ENCODE measurements at regions not wholly inside any gene's neighbourhood (a gene's known extent, or its start where the extent isn't known, plus 50 kb on each side); places are given as distances from the start of the nearest gene placed in this dataset.

- H3K27me3 ChIP-seq = no peaks in the 10 kb centered on the region
- no peaks in the 10 kb centered on the region for H3K36me3 ChIP-seq
- no peaks in the 10 kb centered on the region for H3K4me1 ChIP-seq
- H3K27ac ChIP-seq = no peak overlapping the region
- ATAC-seq (no peak), DNase-seq (no peak)
- H3K4me3 ChIP-seq = no peak overlapping the region
- TF ChIP-seq CTCF (IDR thresholded peaks at IDR 0.05) = no peak
- H3K9me3 ChIP-seq = no peaks in the 10 kb centered on the region
- intact Hi-C loops (cut with DNase I) = no loop called here
Measured at GRCh38 chr12:78398750-78399149, 465.8 kb upstream of the SYT1 start.

- Histone ChIP-seq H3K27ac (no peak overlapping the region), H3K4me3 (no peak overlapping the region), H3K9me3 (no peaks in the 10 kb centered on the region), H3K4me1 (peaks cover 0 to 5% of the 10 kb centered on the region in 2 donors), H3K36me3 (no peaks in the 10 kb centered on the region), H3K27me3 (no peaks in the 10 kb centered on the region)
- TF ChIP-seq CTCF (IDR thresholded peaks at IDR 0.05) = no peak
- no peak for DNase-seq
- ATAC-seq = no peak
- intact Hi-C loops (cut with DNase I) = no loop called here
Measured at GRCh38 chr12:78402366-78403134, 462.0 kb upstream of the SYT1 start.

DNA sequence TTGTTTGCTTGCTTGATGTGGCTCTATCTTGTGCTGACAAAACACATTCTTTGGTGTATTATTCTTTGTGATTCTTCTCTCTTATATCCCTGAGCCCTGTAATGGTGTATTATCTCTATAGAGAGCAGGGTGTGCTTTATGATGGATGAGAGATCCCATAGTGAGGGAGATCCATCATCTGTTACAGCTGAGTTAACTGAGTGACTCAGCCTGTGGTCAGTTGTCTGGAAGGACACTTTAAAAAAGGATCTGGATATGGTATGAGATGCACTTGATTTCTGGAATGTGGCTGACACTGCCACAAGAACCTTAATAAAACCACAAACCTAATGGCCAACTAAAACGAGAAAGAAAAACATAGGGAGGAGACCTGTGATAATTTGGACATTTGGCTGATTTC is 461.4 kb upstream of the SYT1 start:
- no peaks in the 10 kb centered on the region for H3K27me3 ChIP-seq
- H3K27ac ChIP-seq = no peak overlapping the region
- H3K36me3 ChIP-seq = no peaks in the 10 kb centered on the region
- TF ChIP-seq CTCF (IDR thresholded peaks at IDR 0.05) = no peak
- H3K4me1 ChIP-seq = peaks cover 0 to 5% of the 10 kb centered on the region in 2 donors
- DNase-seq (no peak), ATAC-seq (peak; percentile 63)
- no peaks in the 10 kb centered on the region for H3K9me3 ChIP-seq
- intact Hi-C loops (cut with DNase I) = no loop called here
- H3K4me3 ChIP-seq = no peak overlapping the region

GRCh38 chr12:78403681-78404080 is 460.9 kb upstream of the SYT1 start:
- intact Hi-C loops (cut with DNase I) = no loop called here
- Histone ChIP-seq H3K27ac (no peak overlapping the region), H3K36me3 (no peaks in the 10 kb centered on the region), H3K27me3 (no peaks in the 10 kb centered on the region), H3K4me1 (peaks cover 0 to 5% of the 10 kb centered on the region in 2 donors), H3K4me3 (no peak overlapping the region), H3K9me3 (no peaks in the 10 kb centered on the region)
- ATAC-seq = no peak
- TF ChIP-seq CTCF (IDR thresholded peaks at IDR 0.05) = no peak
- no peak for DNase-seq

GRCh38 chr12:78406213-78406612 is 458.4 kb upstream of the SYT1 start:
- Histone ChIP-seq H3K9me3 (no peaks in the 10 kb centered on the region), H3K27ac (no peak overlapping the region), H3K4me3 (no peak overlapping the region), H3K27me3 (no peaks in the 10 kb centered on the region), H3K36me3 (no peaks in the 10 kb centered on the region), H3K4me1 (peaks cover 0 to 5% of the 10 kb centered on the region in 2 donors)
- no peak for TF ChIP-seq CTCF (IDR thresholded peaks at IDR 0.05)
- intact Hi-C loops (cut with DNase I) = no loop called here
- DNase-seq (no peak), ATAC-seq (no peak)

Data from left lung (tissue), 4 donors.